Loucy (cell line): ENCODE measurements at regions not wholly inside any gene's neighbourhood (a gene's known extent, or its start where the extent isn't known, plus 50 kb on each side); places are given as distances from the start of the nearest gene placed in this dataset.

Source experiments
- EZH2phosphoT487 ChIP-seq: fragments of 200-600 bp; IDR thresholded peaks from 2 replicates; pipeline ENCODE4 v1.6.1; 2018; ENCODE audit warnings: antibody characterized with exemption, mild to moderate bottlenecking, moderate library complexity, borderline replicate concordance
- TF ChIP-seq, protein P1 (sequence below): fragments of 200-600 bp; sonication (generic); conservative IDR thresholded peaks from 2 replicates; pipeline ENCODE4 v1.5.1; 2014; ENCODE audit warnings: mild to moderate bottlenecking, antibody characterized with exemption, low read length

- TF ChIP-seq, protein P1, sequence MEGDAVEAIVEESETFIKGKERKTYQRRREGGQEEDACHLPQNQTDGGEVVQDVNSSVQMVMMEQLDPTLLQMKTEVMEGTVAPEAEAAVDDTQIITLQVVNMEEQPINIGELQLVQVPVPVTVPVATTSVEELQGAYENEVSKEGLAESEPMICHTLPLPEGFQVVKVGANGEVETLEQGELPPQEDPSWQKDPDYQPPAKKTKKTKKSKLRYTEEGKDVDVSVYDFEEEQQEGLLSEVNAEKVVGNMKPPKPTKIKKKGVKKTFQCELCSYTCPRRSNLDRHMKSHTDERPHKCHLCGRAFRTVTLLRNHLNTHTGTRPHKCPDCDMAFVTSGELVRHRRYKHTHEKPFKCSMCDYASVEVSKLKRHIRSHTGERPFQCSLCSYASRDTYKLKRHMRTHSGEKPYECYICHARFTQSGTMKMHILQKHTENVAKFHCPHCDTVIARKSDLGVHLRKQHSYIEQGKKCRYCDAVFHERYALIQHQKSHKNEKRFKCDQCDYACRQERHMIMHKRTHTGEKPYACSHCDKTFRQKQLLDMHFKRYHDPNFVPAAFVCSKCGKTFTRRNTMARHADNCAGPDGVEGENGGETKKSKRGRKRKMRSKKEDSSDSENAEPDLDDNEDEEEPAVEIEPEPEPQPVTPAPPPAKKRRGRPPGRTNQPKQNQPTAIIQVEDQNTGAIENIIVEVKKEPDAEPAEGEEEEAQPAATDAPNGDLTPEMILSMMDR = no peak
- TF ChIP-seq EZH2phosphoT487 = no peak
These were observed 129.8 kb downstream of the TBX5 start for GRCh38 chr12:114275932-114276785.
